CD4-positive, CD25-positive, alpha-beta regulatory T cell (primary cell): ENCODE measurements at regions not wholly inside any gene's neighbourhood (a gene's known extent, or its start where the extent isn't known, plus 50 kb on each side); places are given as distances from the start of the nearest gene placed in this dataset.

Source experiments
- ATAC-seq, 2 donors: fragments of 150-1000 bp; cut with Tn5 transposase; one replicate each; pipeline ENCODE4 v1.10.0; 2021; ENCODE audit warnings: low read depth in 2 of 2, moderate number of reproducible peaks in 2 of 2, moderate library complexity in 1 of 2
- DNase-seq, 3 donors: peaks; one replicate each; pipeline versions ENCODE4 v3.0.0 to v3.0.0-alpha.2; 2012 to 2022; ENCODE audit warnings: mixed read lengths in 1 of 3
- H3K27ac ChIP-seq: one replicate; pipeline ENCODE4 v1.7.0; 2013; ENCODE audit warnings: mild to moderate bottlenecking, low read length; ENCODE audit not compliant: insufficient read depth, poor library complexity, severe bottlenecking
- H3K27me3 ChIP-seq: one replicate; pipeline ENCODE4 v1.7.0; 2013; ENCODE audit warnings: low read length; ENCODE audit not compliant: control insufficient read depth, insufficient read depth
- H3K36me3 ChIP-seq: one replicate; pipeline ENCODE4 v1.7.0; 2013; ENCODE audit warnings: mild to moderate bottlenecking, low read length, moderate library complexity; ENCODE audit not compliant: control insufficient read depth, insufficient read depth
- H3K4me1 ChIP-seq: 2 replicates; pipeline ENCODE4 v1.7.0; 2013; ENCODE audit warnings: mild to moderate bottlenecking, low read length; ENCODE audit not compliant: insufficient read depth, control insufficient read depth, poor library complexity, severe bottlenecking
- H3K4me3 ChIP-seq: one replicate; pipeline ENCODE4 v1.7.0; 2013; ENCODE audit warnings: low read depth, mild to moderate bottlenecking, low read length, moderate library complexity
- H3K9me3 ChIP-seq, 2 experiments: 1 replicate in 1 of 2; 2 replicates in 1 of 2; pipeline ENCODE4 v1.7.0; 2013; ENCODE audit warnings: low read length in 2 of 2, mild to moderate bottlenecking in 1 of 2, moderate library complexity in 1 of 2; ENCODE audit not compliant: control insufficient read depth in 2 of 2
- H3K27ac Mint-ChIP-seq, 3 donors: one replicate each; pipeline ENCODE4 v1.8.0; 2020 to 2022; ENCODE audit warnings: mild to moderate bottlenecking in 3 of 3, mixed read lengths in 3 of 3, moderate library complexity in 2 of 3
- H3K27me3 Mint-ChIP-seq: one replicate; pipeline ENCODE4 v1.8.0; 2022; ENCODE audit warnings: mild to moderate bottlenecking, mixed read lengths
- H3K36me3 Mint-ChIP-seq: one replicate; pipeline ENCODE4 v1.8.0; 2020; ENCODE audit warnings: mixed read lengths
- H3K4me1 Mint-ChIP-seq, 4 donors: one replicate each; pipeline ENCODE4 v1.8.0; 2020 to 2022; ENCODE audit warnings: mixed read lengths in 4 of 4, mild to moderate bottlenecking in 1 of 4
- H3K4me3 Mint-ChIP-seq, 4 donors: one replicate each; pipeline ENCODE4 v1.8.0; 2020 to 2022; ENCODE audit warnings: mild to moderate bottlenecking in 4 of 4, mixed read lengths in 4 of 4, moderate library complexity in 3 of 4
- H3K9me3 Mint-ChIP-seq, 7 donors: one replicate each; pipeline ENCODE4 v1.8.0; 2020 to 2022; ENCODE audit warnings: mixed read lengths in 7 of 7, mild to moderate bottlenecking in 3 of 7, moderate library complexity in 2 of 7

- ATAC-seq (no peak), DNase-seq (no peak)
- peaks cover 12% of the 10 kb centered on the region for H3K27me3 Mint-ChIP-seq
- no peaks in the 10 kb centered on the region for H3K27me3 ChIP-seq
- H3K4me1 ChIP-seq, result no peaks in the 10 kb centered on the region
- H3K4me1 Mint-ChIP-seq, result no peaks in the 10 kb centered on the region
- no peak overlapping the region for H3K27ac Mint-ChIP-seq
- H3K9me3 ChIP-seq, result no peaks in the 10 kb centered on the region
- H3K9me3 Mint-ChIP-seq, result peaks cover 0 to 2% (median 0%) of the 10 kb centered on the region in 7 donors
- no peaks in the 10 kb centered on the region for H3K36me3 ChIP-seq
- no peaks in the 10 kb centered on the region for H3K36me3 Mint-ChIP-seq
- H3K27ac ChIP-seq, result no peak overlapping the region
- no peak overlapping the region for H3K4me3 Mint-ChIP-seq
- H3K4me3 ChIP-seq, result no peak overlapping the region
Measured at GRCh38 chr21:41596241-41596925, 88.4 kb upstream of the TMPRSS2 start.

- H3K27ac ChIP-seq, result no peak overlapping the region
- no peaks in the 10 kb centered on the region for H3K4me1 Mint-ChIP-seq
- H3K9me3 Mint-ChIP-seq, result peaks cover 0 to 2% (median 0%) of the 10 kb centered on the region in 7 donors
- H3K27ac Mint-ChIP-seq, result no peak overlapping the region
- no peaks in the 10 kb centered on the region for H3K4me1 ChIP-seq
- H3K36me3 ChIP-seq, result no peaks in the 10 kb centered on the region
- no peaks in the 10 kb centered on the region for H3K27me3 ChIP-seq
- H3K4me3 Mint-ChIP-seq, result no peak overlapping the region
- ATAC-seq (no peak), DNase-seq (no peak)
- no peaks in the 10 kb centered on the region for H3K9me3 ChIP-seq
- H3K27me3 Mint-ChIP-seq, result peaks cover 12% of the 10 kb centered on the region
- no peaks in the 10 kb centered on the region for H3K36me3 Mint-ChIP-seq
- no peak overlapping the region for H3K4me3 ChIP-seq
Measured at GRCh38 chr21:41594268-41594667, 86.3 kb upstream of the TMPRSS2 start.

- Mint-ChIP-seq H3K27ac (no peak overlapping the region), H3K36me3 (no peaks in the 10 kb centered on the region), H3K9me3 (peaks cover 0 to 5% (median 0%) of the 10 kb centered on the region in 7 donors), H3K4me3 (no peak overlapping the region), H3K27me3 (peaks cover 12% of the 10 kb centered on the region), H3K4me1 (no peaks in the 10 kb centered on the region)
- no peak for DNase-seq
- Histone ChIP-seq H3K4me1 (no peaks in the 10 kb centered on the region), H3K27ac (no peak overlapping the region), H3K27me3 (no peaks in the 10 kb centered on the region), H3K4me3 (no peak overlapping the region), H3K36me3 (no peaks in the 10 kb centered on the region), H3K9me3 (no peaks in the 10 kb centered on the region)
- ATAC-seq, result no peak
Measured at GRCh38 chr21:41593760-41594138, 85.8 kb upstream of the TMPRSS2 start.

- H3K4me3 Mint-ChIP-seq, result no peak overlapping the region
- H3K9me3 ChIP-seq, result no peaks in the 10 kb centered on the region
- no peaks in the 10 kb centered on the region for H3K4me1 ChIP-seq
- DNase-seq, result no peak
- no peak overlapping the region for H3K4me3 ChIP-seq
- H3K27ac ChIP-seq, result no peak overlapping the region
- peaks cover 7% of the 10 kb centered on the region for H3K27me3 Mint-ChIP-seq
- peaks cover 0 to 6% (median 0%) of the 10 kb centered on the region in 7 donors for H3K9me3 Mint-ChIP-seq
- no peak for ATAC-seq
- H3K36me3 ChIP-seq, result no peaks in the 10 kb centered on the region
- H3K4me1 Mint-ChIP-seq, result no peaks in the 10 kb centered on the region
- no peaks in the 10 kb centered on the region for H3K27me3 ChIP-seq
- no peak overlapping the region for H3K27ac Mint-ChIP-seq
- no peaks in the 10 kb centered on the region for H3K36me3 Mint-ChIP-seq
Measured at GRCh38 chr21:41593051-41593759, 85.2 kb upstream of the TMPRSS2 start.

- Histone ChIP-seq H3K4me1 (no peaks in the 10 kb centered on the region), H3K9me3 (peaks cover 0 to 4% of the 10 kb centered on the region in 2 experiments), H3K27ac (no peak overlapping the region), H3K27me3 (no peaks in the 10 kb centered on the region), H3K36me3 (no peaks in the 10 kb centered on the region), H3K4me3 (no peak overlapping the region)
- DNase-seq (no peak), ATAC-seq (no peak)
- H3K27ac Mint-ChIP-seq, result no peak overlapping the region
- peaks cover 0 to 12% (median 3%) of the 10 kb centered on the region in 7 donors for H3K9me3 Mint-ChIP-seq
- H3K4me3 Mint-ChIP-seq, result no peak overlapping the region
- no peaks in the 10 kb centered on the region for H3K4me1 Mint-ChIP-seq
- no peaks in the 10 kb centered on the region for H3K36me3 Mint-ChIP-seq
- H3K27me3 Mint-ChIP-seq, result peaks cover 7% of the 10 kb centered on the region
Measured at GRCh38 chr21:41589620-41590175, 81.7 kb upstream of the TMPRSS2 start.

- Histone ChIP-seq H3K27me3 (no peaks in the 10 kb centered on the region), H3K4me1 (no peaks in the 10 kb centered on the region), H3K27ac (no peak overlapping the region), H3K9me3 (peaks cover 0 to 4% of the 10 kb centered on the region in 2 experiments), H3K36me3 (no peaks in the 10 kb centered on the region), H3K4me3 (no peak overlapping the region)
- ATAC-seq, result no peak
- Mint-ChIP-seq H3K4me1 (no peaks in the 10 kb centered on the region), H3K9me3 (peaks cover 0 to 12% (median 3%) of the 10 kb centered on the region in 7 donors), H3K27me3 (peaks cover 3% of the 10 kb centered on the region), H3K4me3 (no peak overlapping the region), H3K36me3 (no peaks in the 10 kb centered on the region), H3K27ac (no peak overlapping the region)
- no peak for DNase-seq
Measured at GRCh38 chr21:41589131-41589530, 81.2 kb upstream of the TMPRSS2 start.

- H3K36me3 Mint-ChIP-seq, result no peaks in the 10 kb centered on the region
- H3K36me3 ChIP-seq, result no peaks in the 10 kb centered on the region
- DNase-seq, result no peak
- no peaks in the 10 kb centered on the region for H3K4me1 ChIP-seq
- no peak overlapping the region for H3K27ac ChIP-seq
- H3K4me3 Mint-ChIP-seq, result no peak overlapping the region
- H3K9me3 ChIP-seq, result peaks cover 0 to 4% of the 10 kb centered on the region in 2 experiments
- ATAC-seq, result no peak
- H3K4me3 ChIP-seq, result no peak overlapping the region
- no peak overlapping the region for H3K27ac Mint-ChIP-seq
- no peaks in the 10 kb centered on the region for H3K27me3 Mint-ChIP-seq
- H3K9me3 Mint-ChIP-seq, result peaks cover 0 to 10% (median 3%) of the 10 kb centered on the region in 7 donors
- no peaks in the 10 kb centered on the region for H3K27me3 ChIP-seq
- H3K4me1 Mint-ChIP-seq, result no peaks in the 10 kb centered on the region
Measured at GRCh38 chr21:41585199-41585994, 77.4 kb upstream of the TMPRSS2 start.
